ENCODE measurements at regions not wholly inside any gene's neighbourhood (a gene's known extent, or its start where the extent isn't known, plus 50 kb on each side); places are given as distances from the start of the nearest gene placed in this dataset.
"Not testable (repeated sequence)": the region's sequence is repeated elsewhere in the genome, so short reads cannot be mapped to it uniquely, and the experiment has no call there.

GRCh38 chrX:129000018-129000417, 523.3 kb downstream of the SMARCA1 start:
- H3K4me3 ChIP-seq (ENCODE audit: low read depth, low read length) = no peak overlapping the region
- H3K27ac ChIP-seq = no peak overlapping the region
- no peak for DNase-seq
- H3K27me3 ChIP-seq (replicated peaks) = no peaks in the 10 kb centered on the region
- TF ChIP-seq CTCF (IDR thresholded peaks at IDR 0.05; ENCODE audit: low read depth, low read length, missing control alignments) = no peak
- no peaks in the 10 kb centered on the region for H3K36me3 ChIP-seq (replicated peaks)
- in situ Hi-C loops (cut with HindIII; ENCODE audit: low pct_ligation_motif_present, low sequenced_read_pairs) = no loop called here

GRCh38 chrX:128992107-128992971, 531.0 kb downstream of the SMARCA1 start:
- H3K36me3 ChIP-seq (replicated peaks) = no peaks in the 10 kb centered on the region
- in situ Hi-C loops (cut with HindIII; ENCODE audit: low pct_ligation_motif_present, low sequenced_read_pairs) = no loop called here
- no peak for DNase-seq
- no peak for TF ChIP-seq CTCF (IDR thresholded peaks at IDR 0.05; ENCODE audit: low read depth, low read length, missing control alignments)
- no peaks in the 10 kb centered on the region for H3K27me3 ChIP-seq (replicated peaks)
- H3K27ac ChIP-seq = no peak overlapping the region
- H3K4me3 ChIP-seq (ENCODE audit: low read depth, low read length) = no peak overlapping the region

- H3K4me3 ChIP-seq (ENCODE audit: low read depth, low read length) = no peak overlapping the region
- no peaks in the 10 kb centered on the region for H3K27me3 ChIP-seq (replicated peaks)
- H3K27ac ChIP-seq = no peak overlapping the region
- in situ Hi-C loops (cut with HindIII; ENCODE audit: low pct_ligation_motif_present, low sequenced_read_pairs) = no loop called here
- TF ChIP-seq CTCF (IDR thresholded peaks at IDR 0.05; ENCODE audit: low read depth, low read length, missing control alignments) = peak; percentile 49
- no peak for DNase-seq
- H3K36me3 ChIP-seq (replicated peaks) = no peaks in the 10 kb centered on the region
Observed at GRCh38 chrX:128975745-128976144, 547.5 kb downstream of the SMARCA1 start.

GRCh38 chrX:128973033-128973432, 550.3 kb downstream of the SMARCA1 start:
- no peaks in the 10 kb centered on the region for H3K27me3 ChIP-seq (replicated peaks)
- no peaks in the 10 kb centered on the region for H3K36me3 ChIP-seq (replicated peaks)
- H3K4me3 ChIP-seq (ENCODE audit: low read depth, low read length) = no peak overlapping the region
- TF ChIP-seq CTCF (IDR thresholded peaks at IDR 0.05; ENCODE audit: low read depth, low read length, missing control alignments) = no peak
- in situ Hi-C loops (cut with HindIII; ENCODE audit: low pct_ligation_motif_present, low sequenced_read_pairs) = no loop called here
- H3K27ac ChIP-seq = no peak overlapping the region
- DNase-seq = no peak

- DNase-seq = no peak
- in situ Hi-C loops (cut with HindIII; ENCODE audit: low pct_ligation_motif_present, low sequenced_read_pairs) = no loop called here
- no peak for TF ChIP-seq CTCF (IDR thresholded peaks at IDR 0.05; ENCODE audit: low read depth, low read length, missing control alignments)
- Histone ChIP-seq H3K4me3 (ENCODE audit: low read depth, low read length) (no peak overlapping the region), H3K36me3 (replicated peaks) (no peaks in the 10 kb centered on the region), H3K27me3 (replicated peaks) (no peaks in the 10 kb centered on the region), H3K27ac (no peak overlapping the region)
Observed at GRCh38 chrX:128961290-128961689, 562.0 kb downstream of the SMARCA1 start.

GRCh38 chrX:128954697-128955096, 568.6 kb downstream of the SMARCA1 start:
- in situ Hi-C loops (cut with HindIII; ENCODE audit: low pct_ligation_motif_present, low sequenced_read_pairs); H3K27ac ChIP-seq; DNase-seq; H3K36me3 ChIP-seq (replicated peaks); H3K4me3 ChIP-seq (ENCODE audit: low read depth, low read length); H3K27me3 ChIP-seq (replicated peaks): not testable (repeated sequence)
